ENCODE measurements at regions not wholly inside any gene's neighbourhood (a gene's known extent, or its start where the extent isn't known, plus 50 kb on each side); places are given as distances from the start of the nearest gene placed in this dataset.

DNA sequence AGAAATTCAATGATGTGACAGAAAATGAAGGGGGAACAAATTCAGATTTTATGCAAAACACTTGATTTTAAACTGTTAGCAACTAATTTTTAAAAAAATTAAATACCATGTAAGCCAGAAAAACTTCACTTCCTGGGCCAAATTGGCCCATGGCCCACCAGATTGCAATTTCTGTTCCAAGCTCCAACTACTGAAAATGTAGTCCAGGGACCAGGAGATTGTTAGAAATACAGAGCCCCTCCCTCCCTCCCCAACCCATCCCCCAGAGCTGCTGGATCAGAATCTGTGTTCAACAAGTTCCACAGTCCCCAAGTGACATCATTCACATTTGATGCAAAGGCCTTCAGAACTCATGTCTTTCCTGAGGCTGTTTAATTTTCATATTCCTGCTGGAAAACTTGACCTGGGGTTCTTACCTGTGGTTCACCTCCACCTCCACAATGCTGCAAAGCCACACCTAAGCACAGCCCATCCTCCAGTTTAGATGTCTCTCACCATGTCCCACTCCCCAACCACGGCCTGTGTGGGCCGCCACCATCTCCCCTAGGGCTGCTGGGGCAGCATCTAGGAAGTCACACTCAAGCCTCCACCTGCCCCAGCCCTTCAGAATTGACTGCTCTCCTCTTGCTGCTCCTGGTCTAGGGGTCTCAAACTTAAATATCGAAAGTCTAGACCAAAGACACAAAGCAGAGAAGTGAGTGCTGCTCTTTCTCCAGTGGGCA is 482.0 kb downstream of the UQCRFS1 start:
- no peaks in the 10 kb centered on the region for H3K9me3 ChIP-seq (replicated peaks)
- H3K27ac ChIP-seq = no peak overlapping the region
- H3K4me3 ChIP-seq = no peak overlapping the region
- H3K27me3 ChIP-seq = 0 out of 2 replicates have a peak, but pooled peaks cover 9% of the 10 kb centered on the region
- H3K36me3 ChIP-seq = no peaks in the 10 kb centered on the region
- no peaks in the 10 kb centered on the region for H3K4me1 ChIP-seq
- DNase-seq = no peak

DNA sequence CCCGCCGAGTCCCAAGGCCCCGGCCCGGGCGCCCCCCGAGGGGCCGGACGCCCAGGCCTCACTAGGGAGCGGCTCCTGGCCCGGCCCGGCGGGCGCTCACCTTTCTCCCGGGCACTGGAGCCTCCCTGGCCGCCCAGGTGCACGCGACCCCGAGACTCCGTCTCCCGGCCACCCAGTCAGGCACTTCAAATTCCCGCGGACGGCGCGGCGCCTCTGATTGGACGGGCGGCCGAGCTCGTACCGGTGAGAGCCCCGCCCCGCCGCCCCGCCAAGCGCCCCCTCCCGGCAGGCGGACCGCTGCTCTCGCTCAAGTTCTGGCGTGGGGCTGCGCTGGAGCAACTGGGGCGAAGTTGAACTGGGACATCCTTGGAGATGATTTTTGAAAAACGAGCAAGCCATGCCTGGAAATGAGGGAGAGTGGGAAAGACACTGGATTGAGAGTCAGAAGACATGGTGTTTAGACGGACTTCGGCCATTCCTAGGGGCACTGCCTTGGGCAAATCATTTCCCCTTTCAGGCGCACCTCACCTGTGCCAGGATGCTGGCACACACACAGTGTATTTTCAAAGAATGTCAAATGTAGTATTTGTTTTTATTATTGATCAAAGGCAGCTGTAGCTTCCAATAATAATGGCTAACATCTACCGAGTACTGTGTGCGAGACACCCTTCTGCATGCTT is 485.3 kb downstream of the UQCRFS1 start:
- no peak overlapping the region for H3K4me3 ChIP-seq
- no peak overlapping the region for H3K27ac ChIP-seq
- H3K9me3 ChIP-seq (replicated peaks) = no peaks in the 10 kb centered on the region
- no peak for DNase-seq
- H3K36me3 ChIP-seq = no peaks in the 10 kb centered on the region
- 0 out of 2 replicates have a peak, but pooled peaks cover 10% of the 10 kb centered on the region for H3K27me3 ChIP-seq
- no peaks in the 10 kb centered on the region for H3K4me1 ChIP-seq

DNA sequence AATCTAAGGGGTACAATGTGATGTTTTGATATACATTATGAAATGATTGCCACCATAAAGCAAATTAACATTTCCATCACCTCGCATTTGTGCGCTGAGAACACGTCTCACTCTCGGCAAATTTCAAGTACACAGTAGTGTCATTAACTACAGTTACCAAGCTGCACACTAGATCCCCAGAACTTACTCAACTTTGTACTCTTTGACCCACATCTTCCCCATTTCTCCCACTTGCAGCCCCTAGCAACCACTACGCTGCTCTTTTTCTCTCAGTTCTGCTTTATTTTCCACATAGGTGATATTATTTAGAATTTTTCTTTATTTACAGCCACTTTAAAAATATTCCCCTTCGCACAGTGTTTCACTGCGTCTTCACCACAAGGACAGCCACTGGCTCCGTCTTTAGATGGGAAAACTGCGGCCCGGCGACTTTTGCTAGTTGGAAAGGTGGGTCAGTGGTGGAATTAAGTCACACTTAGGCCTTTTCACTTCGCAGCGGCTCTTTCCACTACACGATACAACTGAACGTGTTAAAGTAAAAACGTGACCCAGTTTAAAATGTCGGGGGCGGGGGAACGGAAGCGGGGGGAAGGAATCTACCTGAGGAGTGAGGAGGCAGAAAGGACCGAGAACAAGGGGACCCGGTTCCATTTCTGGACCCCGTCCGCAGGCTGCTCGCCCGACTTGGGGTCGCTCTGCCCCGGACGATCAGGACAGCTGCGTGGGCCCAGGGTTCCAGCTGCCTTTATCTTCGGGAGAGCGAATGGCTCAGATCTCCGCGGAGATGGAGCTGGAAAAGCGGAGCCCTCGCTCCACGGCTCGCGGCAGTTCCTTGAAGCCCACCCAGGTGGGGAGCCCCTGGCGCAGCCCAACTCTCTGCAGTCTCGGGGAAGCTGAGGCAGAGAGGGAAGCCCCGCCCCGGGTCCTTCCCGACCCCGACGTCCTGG is 486.1 kb downstream of the UQCRFS1 start:
- Histone ChIP-seq H3K4me1 (no peaks in the 10 kb centered on the region), H3K27me3 (0 out of 2 replicates have a peak, but pooled peaks cover 10% of the 10 kb centered on the region), H3K27ac (no peak overlapping the region), H3K9me3 (replicated peaks) (no peaks in the 10 kb centered on the region), H3K36me3 (no peaks in the 10 kb centered on the region), H3K4me3 (no peak overlapping the region)
- DNase-seq = no peak

DNA sequence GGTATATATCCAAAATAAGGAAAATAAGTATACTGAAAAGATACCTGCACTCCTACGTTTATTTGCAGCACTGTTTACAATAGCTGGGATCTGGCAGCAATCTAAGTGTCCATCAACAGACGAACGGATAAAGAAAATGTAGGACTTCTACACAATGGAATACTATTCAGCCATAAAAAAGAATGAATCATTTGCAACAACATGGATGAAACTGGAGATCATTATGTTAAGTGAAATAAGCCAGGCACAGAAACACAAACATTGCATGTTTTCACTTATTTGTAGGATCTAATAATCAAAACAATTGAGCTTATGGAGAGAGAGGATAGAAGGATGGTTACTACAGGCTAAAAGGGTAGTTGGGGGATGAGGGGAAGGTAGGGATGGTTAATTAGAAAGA is 494.0 kb downstream of the UQCRFS1 start:
- no peak overlapping the region for H3K27ac ChIP-seq

DNA sequence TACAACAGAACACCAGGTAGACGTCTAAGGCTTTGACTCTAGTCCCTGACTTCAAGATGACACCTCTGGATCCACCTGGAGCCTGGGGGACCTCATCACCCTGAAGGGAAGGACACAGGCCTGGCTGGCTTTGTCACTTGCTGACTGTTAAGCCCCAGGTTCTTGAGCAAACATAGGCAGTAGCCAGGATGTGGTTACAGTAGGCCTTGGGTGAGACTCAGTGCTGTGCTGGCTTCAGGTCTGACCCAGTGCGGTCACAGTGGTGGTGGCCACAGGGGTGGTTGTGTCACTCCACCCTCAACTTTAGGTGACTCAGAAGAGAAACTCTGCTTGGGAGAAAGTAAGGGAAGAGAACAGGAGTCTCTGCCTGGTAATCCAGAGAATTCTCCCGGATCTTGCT is 497.8 kb downstream of the UQCRFS1 start:
- Histone ChIP-seq H3K9me3 (replicated peaks) (no peaks in the 10 kb centered on the region), H3K4me3 (no peak overlapping the region), H3K27me3 (peaks cover 6% of the 10 kb centered on the region; the same call in 1 of the 2 replicates), H3K27ac (no peak overlapping the region), H3K4me1 (no peaks in the 10 kb centered on the region), H3K36me3 (no peaks in the 10 kb centered on the region)
- DNase-seq = no peak

More for the DNA sequence above, 494.0 kb downstream of the UQCRFS1 start:
- Histone ChIP-seq H3K4me1 (no peaks in the 10 kb centered on the region), H3K27me3 (peaks cover 10% of the 10 kb centered on the region; the same call in 1 of the 2 replicates), H3K9me3 (replicated peaks) (no peaks in the 10 kb centered on the region), H3K4me3 (no peak overlapping the region), H3K36me3 (no peaks in the 10 kb centered on the region)
- DNase-seq = no peak

DNA sequence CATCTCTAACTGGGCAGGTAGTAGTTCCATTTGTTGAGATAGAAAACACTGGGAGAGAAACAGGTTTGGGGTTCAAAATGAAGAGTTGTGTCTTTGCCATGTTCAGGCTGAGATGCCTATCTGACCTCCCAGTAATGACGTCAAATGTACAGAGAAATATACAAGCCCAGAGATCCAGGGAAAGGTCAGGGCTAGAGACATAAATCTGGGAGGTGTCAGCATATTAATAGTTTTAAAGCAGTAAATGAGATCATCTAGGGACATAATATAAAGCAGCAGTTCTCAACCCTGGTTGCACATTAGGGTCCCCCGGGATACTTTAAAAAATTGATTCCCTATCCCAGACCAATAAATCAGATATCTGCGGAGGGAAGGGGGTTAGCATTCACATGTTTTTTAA is 501.5 kb downstream of the UQCRFS1 start:
- H3K27me3 ChIP-seq = peaks cover 6% of the 10 kb centered on the region; the same call in 1 of the 2 replicates
- no peaks in the 10 kb centered on the region for H3K36me3 ChIP-seq
- no peak overlapping the region for H3K4me3 ChIP-seq
- no peaks in the 10 kb centered on the region for H3K9me3 ChIP-seq (replicated peaks)
- H3K27ac ChIP-seq = no peak overlapping the region
- H3K4me1 ChIP-seq = no peaks in the 10 kb centered on the region
- DNase-seq = no peak

DNA sequence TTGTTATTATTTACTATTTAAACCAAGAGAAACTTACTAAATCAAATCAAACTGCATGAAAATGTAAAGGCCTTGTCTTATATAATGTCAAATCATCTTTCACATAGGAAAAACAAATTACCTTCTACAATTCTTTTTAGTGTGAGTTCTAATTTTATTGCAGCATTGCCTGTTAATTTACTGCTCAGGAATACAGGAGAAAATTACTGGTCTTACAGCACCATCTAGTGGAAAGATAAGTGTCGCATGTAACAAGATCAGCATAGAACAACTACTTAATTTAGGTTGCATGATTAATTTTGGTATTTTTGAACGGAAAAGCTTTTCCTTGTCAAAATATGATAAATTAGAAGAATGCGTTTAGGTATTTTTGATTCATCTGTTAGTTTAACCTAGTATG is 502.7 kb downstream of the UQCRFS1 start:
- Histone ChIP-seq H3K27ac (no peak overlapping the region), H3K9me3 (replicated peaks) (no peaks in the 10 kb centered on the region), H3K36me3 (no peaks in the 10 kb centered on the region), H3K4me1 (peaks cover 7% of the 10 kb centered on the region; the same call in 1 of the 2 replicates), H3K27me3 (peaks cover 3% of the 10 kb centered on the region; the same call in 1 of the 2 replicates), H3K4me3 (no peak overlapping the region)
- peak in 1 of 2 experiments; percentile 69 for DNase-seq

DNA sequence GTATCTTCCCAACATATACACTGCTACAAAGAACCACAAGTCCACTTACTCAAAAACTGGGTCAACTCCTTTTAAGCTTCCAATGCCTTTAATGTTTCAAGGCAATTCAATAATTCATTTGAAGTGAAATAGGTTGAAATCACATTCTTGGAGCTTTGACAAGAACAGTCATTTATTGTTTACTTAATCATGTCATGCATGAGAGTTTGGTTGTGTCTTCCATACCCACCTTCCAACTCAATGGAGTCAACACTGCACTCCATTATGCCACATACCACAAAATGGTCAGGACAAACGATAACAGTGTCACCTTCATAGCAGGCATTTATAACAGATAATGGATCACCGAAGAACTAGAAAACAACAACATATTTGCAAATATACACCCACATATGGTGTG is 506.3 kb downstream of the UQCRFS1 start:
- no peaks in the 10 kb centered on the region for H3K27me3 ChIP-seq
- H3K27ac ChIP-seq = no peak overlapping the region
- H3K36me3 ChIP-seq = no peaks in the 10 kb centered on the region
- no peaks in the 10 kb centered on the region for H3K9me3 ChIP-seq (replicated peaks)
- no peak for DNase-seq
- H3K4me3 ChIP-seq = no peak overlapping the region
- peaks cover 9% of the 10 kb centered on the region; the same call in 1 of the 2 replicates for H3K4me1 ChIP-seq

DNA sequence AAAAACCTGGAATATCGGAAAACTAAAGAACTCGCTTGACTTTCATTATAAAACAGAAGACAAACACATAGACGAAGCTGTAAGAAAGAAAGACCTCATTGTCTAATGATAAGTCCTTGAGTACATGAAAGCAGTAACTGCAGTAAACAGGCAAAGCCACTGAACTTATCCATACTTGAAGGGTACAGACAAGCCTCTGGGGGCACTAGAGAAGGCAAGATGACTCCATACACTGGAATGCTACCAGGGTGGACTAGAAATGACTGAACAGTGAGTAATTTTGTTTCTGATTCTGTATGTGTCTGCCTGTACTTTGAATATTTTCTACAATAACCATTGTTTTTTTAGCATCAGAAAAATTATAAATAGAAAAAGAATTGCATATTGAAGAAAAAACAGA is 507.9 kb downstream of the UQCRFS1 start:
- peak; percentile 26 to 30 for DNase-seq
- H3K27ac ChIP-seq = no peak overlapping the region

DNA sequence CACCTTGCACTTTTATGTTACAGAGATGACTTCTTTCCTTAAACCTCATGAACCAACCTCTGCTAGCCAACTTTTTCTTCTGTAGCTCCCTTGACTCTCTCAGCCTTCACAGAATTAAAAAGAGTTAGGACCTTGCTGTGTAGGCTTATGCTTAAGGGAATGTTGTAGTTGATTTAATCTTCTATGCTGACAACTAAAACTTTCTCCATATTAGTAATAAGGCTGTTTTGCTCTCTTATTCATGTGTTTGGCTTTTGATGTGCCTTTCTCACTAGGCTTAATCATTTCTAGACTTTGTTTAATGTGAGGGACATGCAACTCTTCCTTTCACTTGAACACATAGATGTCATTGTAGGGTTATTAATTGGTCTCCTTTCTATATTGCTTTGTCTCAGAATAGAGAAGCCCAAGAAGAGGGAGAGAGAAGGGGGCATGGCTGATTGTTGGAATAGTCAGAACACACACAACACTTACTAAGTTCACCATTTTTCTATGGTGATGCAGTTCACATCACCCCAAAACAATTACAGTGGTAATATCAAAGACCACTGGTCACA is 509.5 kb downstream of the UQCRFS1 start:
- Histone ChIP-seq H3K4me3 (no peak overlapping the region), H3K27me3 (0 out of 2 replicates have a peak, but pooled peaks cover 3% of the 10 kb centered on the region), H3K36me3 (no peaks in the 10 kb centered on the region), H3K4me1 (peaks cover 9% of the 10 kb centered on the region; the same call in 1 of the 2 replicates), H3K9me3 (replicated peaks) (no peaks in the 10 kb centered on the region), H3K27ac (no peak overlapping the region)
- no peak for DNase-seq

More for the DNA sequence above, 507.9 kb downstream of the UQCRFS1 start:
- Histone ChIP-seq H3K4me3 (no peak overlapping the region), H3K4me1 (peaks cover 9% of the 10 kb centered on the region; the same call in 1 of the 2 replicates), H3K27me3 (0 out of 2 replicates have a peak, but pooled peaks cover 3% of the 10 kb centered on the region), H3K9me3 (replicated peaks) (no peaks in the 10 kb centered on the region), H3K36me3 (no peaks in the 10 kb centered on the region)

DNA sequence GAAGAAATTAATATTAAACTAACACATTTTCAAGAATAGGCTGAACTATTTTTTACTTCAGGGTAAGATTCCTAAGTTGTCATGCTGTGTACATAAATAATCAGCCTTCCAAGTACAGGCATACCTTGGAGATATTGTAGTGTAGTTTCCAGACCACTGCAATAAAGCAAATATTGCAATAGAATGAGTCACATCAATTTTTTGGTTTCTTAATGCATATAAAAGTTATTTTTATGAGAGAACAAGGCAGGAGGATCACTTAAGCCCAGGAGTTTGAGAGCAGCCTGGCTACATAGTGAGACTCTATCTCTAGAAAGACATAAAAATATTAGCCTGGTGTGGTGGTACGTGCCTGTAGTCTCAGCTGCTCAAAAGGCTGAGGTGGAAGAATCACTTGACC is 511.5 kb downstream of the UQCRFS1 start:
- Histone ChIP-seq H3K9me3 (replicated peaks) (no peaks in the 10 kb centered on the region), H3K4me3 (no peak overlapping the region), H3K27me3 (0 out of 2 replicates have a peak, but pooled peaks cover 3% of the 10 kb centered on the region), H3K27ac (no peak overlapping the region), H3K36me3 (no peaks in the 10 kb centered on the region), H3K4me1 (peaks cover 9% of the 10 kb centered on the region; the same call in 1 of the 2 replicates)
- no peak for DNase-seq

DNA sequence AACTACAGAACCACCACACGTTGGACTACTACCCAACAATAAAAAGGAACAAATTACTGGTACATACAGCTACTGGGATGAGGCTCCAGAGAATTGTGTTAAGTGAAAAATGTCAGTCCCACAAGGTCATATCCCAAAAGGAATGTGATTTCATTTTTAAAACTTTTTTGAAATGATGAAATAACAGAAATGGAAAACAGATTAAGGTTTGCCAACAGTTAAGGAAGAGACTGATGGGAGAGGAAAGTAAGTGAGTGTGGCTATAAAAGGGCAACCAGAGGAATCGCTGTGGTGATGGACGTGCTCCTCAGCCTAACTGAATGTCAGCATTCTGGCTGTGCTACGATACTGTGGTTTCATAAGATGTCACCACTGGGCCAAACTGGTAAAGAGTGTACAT is 512.8 kb downstream of the UQCRFS1 start:
- Histone ChIP-seq H3K4me1 (peaks cover under 1% of the 10 kb centered on the region; the same call in 1 of the 2 replicates), H3K9me3 (replicated peaks) (no peaks in the 10 kb centered on the region), H3K4me3 (no peak overlapping the region), H3K27me3 (0 out of 2 replicates have a peak, but pooled peaks cover 3% of the 10 kb centered on the region), H3K36me3 (no peaks in the 10 kb centered on the region), H3K27ac (no peak overlapping the region)
- no peak for DNase-seq

DNA sequence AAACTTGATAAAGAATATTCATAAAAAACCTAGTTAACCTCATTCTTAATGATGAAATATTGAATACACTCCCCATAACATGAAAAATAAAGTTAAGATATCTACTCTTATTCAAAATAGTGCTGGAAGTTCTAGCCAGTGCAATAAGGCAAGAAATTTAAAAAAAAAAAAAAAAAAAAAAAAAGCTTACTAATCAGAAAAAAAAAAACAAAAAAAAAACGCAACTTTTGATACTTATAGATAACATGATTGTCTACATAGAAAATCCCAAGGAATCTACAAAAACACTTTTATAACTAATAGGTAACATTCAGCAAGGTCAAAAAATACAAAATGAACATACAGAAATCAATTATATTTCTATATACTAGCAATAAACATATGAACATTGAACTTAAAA is 515.6 kb downstream of the UQCRFS1 start:
- Histone ChIP-seq H3K27ac (no peak overlapping the region), H3K9me3 (replicated peaks) (no peaks in the 10 kb centered on the region), H3K36me3 (no peaks in the 10 kb centered on the region), H3K4me3 (no peak overlapping the region), H3K4me1 (no peaks in the 10 kb centered on the region), H3K27me3 (0 out of 2 replicates have a peak, but pooled peaks cover 3% of the 10 kb centered on the region)
- no peak for DNase-seq

DNA sequence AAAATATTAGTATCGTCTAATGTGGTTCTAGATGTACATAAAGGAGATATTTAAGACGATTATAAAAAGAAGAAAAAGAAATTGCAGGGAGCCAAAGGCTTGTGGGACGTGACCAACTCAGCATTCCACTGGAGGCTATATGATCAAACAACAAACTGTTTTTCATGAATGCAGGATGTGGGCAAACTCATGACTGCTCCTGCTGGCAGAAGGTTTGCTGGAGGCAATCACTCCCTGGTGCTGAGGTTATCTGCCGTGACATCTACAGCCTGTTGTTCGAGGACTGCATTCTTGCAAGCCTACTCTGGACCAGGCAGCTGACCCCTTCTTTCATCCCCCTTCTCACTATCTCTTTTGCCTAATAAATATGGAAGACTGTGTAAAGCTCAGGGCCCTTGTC is 518.1 kb downstream of the UQCRFS1 start:
- no peak for DNase-seq
- H3K4me3 ChIP-seq = no peak overlapping the region
- no peaks in the 10 kb centered on the region for H3K9me3 ChIP-seq (replicated peaks)
- no peaks in the 10 kb centered on the region for H3K27me3 ChIP-seq
- H3K4me1 ChIP-seq = no peaks in the 10 kb centered on the region
- no peak overlapping the region for H3K27ac ChIP-seq
- H3K36me3 ChIP-seq = no peaks in the 10 kb centered on the region
